GM12872 (cell line): ENCODE measurements at regions not wholly inside any gene's neighbourhood (a gene's known extent, or its start where the extent isn't known, plus 50 kb on each side); places are given as distances from the start of the nearest gene placed in this dataset.

Experiments
- TF ChIP-seq, protein P1 (sequence below): IDR thresholded peaks from 3 replicates; pipeline ENCODE4 v1.5.1; 2011; ENCODE audit warnings: low read depth, mild to moderate bottlenecking, low read length, moderate library complexity; ENCODE audit not compliant: insufficient read depth

DNA sequence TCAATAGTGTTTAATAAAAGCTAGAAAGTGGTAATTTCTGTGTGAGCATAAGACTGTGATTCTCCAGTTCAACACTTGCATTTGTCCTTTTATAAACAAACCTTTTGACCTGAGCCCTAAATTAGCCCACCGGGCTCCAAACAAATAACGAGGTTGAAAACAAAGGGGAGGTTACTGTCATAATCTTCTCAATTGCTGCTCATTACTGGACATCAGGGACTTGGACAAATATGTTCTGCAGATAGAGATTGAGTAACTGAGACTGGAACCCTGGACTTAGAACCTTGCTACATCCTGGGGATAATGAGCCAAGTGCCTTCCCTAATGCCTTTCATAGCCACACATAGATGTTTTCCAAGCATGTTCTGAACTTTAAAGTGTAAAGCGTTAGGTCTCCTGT is 84.2 kb upstream of the PCSK2 start:
- TF ChIP-seq, protein P1, sequence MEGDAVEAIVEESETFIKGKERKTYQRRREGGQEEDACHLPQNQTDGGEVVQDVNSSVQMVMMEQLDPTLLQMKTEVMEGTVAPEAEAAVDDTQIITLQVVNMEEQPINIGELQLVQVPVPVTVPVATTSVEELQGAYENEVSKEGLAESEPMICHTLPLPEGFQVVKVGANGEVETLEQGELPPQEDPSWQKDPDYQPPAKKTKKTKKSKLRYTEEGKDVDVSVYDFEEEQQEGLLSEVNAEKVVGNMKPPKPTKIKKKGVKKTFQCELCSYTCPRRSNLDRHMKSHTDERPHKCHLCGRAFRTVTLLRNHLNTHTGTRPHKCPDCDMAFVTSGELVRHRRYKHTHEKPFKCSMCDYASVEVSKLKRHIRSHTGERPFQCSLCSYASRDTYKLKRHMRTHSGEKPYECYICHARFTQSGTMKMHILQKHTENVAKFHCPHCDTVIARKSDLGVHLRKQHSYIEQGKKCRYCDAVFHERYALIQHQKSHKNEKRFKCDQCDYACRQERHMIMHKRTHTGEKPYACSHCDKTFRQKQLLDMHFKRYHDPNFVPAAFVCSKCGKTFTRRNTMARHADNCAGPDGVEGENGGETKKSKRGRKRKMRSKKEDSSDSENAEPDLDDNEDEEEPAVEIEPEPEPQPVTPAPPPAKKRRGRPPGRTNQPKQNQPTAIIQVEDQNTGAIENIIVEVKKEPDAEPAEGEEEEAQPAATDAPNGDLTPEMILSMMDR: no peak

DNA sequence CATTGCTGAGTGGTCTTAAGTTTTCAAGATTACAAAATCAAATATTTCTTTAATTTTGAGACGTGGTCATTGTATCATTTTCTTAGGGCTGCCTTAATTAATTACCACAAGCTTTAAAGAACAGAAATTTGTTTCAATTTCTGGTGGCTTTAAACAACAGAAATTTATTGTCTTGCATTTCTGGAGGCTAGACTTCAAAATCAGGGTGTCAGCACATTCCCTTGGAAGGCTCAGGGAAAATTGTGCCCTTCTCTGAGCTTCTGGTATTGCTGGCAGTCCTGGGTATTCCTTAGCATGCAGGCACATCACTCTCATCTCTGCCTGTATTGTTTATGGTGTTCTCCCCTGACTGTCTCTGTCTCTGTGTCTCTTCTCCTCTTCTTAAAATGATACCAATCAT is 76.0 kb upstream of the PCSK2 start:
- TF ChIP-seq, protein P1: no peak

DNA sequence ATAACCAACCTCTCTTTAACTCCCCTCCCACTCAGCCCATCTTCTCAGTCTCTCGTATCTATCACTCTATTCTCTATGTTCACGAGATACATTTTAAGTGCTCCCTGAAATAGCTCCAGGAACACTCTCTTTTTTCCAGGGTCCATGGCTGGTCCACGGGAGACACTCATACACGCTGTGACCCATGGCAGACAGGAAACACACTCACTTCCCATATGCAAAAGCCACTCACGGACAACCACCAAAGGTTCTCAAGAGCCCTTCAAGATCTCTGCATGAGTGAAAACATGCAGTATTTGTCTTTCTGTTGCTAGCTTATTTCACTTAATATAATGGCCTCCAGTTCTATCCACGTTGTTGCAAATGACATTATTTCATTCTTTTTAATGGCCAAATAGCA is 71.4 kb upstream of the PCSK2 start:
- TF ChIP-seq, protein P1: no peak

DNA sequence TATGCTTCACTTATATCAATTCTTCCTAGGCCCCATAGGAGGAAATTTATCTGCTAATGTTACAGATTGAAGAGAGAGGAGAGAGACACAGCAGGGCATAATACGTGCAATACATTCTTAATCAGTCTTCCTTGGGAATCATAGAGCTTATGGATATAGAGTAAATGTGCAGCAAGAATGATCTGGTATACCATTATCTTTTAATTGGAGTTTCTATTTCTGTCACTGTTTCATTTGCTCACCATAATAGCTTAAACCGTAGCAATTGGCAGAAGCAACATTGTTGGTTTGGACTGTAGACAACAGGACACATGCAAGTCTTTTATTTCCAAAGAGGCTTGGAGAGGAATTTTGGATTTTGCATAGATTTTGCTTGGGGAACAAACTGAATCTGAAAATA is 68.1 kb upstream of the PCSK2 start:
- TF ChIP-seq, protein P1: no peak

DNA sequence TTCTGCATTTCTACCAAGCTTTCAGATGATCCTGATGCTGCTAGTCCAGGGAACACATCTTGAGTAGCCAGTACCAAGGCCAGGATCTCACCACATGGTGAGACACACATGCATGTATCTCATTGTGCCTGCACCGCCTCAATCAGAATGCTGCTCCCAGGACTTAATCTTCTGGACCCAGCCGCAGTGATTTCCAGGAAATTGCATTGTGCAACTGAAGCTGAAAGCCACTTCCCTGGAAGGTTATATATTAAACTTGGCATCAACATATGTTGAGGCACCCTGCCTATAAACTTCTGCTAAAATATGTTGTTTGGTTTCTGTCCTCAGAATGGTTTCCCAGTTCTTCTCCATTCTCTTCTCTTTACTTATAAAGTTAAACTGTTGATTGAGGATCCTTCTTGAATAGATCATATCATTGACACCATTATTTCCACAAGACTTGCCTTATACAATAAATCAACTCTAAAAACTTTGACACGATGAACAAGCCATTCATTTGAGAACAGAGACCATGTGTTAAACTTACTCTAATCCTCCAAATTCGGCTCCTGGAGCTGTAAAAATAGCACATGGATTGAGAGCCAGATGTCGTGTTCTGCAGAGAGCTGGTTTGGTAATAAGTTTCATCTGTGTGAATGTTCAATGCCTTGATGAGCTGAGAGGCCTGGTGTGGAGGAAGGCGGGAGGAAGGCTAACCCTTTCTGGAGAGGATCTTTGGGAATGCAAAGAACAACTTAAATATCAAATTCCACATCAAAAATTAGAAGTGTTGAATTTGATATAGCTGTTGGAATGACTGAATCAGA is 65.0 kb upstream of the PCSK2 start:
- TF ChIP-seq, protein P1: no peak

DNA sequence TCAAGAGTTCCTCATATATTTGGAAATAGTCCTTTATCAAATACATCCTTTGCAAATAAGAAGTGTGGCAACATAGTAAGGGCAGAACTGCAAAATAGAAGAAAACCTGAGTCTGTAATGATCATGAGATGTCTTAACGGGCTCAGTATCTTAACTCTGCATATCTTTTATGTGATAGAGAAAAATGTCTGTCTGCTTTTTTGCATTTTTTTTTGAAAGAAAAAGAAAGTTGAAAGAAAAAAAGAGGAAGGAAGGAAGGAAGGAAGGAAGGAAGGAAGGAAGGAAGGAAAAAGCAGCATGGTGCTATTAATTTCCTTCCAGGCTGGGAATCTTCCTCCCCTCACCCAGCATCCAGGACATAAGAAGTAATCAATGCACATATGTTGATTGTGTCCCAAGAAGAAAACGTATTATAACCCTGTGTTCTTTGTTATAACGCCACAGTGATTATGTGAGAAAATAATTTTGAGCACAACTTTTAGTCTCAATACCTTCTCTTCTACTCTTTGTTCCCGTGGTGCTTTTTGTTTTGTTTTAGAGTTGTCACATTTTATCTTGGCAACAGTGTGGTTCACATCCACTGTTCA is 58.7 kb upstream of the PCSK2 start:
- TF ChIP-seq, protein P1: no peak

DNA sequence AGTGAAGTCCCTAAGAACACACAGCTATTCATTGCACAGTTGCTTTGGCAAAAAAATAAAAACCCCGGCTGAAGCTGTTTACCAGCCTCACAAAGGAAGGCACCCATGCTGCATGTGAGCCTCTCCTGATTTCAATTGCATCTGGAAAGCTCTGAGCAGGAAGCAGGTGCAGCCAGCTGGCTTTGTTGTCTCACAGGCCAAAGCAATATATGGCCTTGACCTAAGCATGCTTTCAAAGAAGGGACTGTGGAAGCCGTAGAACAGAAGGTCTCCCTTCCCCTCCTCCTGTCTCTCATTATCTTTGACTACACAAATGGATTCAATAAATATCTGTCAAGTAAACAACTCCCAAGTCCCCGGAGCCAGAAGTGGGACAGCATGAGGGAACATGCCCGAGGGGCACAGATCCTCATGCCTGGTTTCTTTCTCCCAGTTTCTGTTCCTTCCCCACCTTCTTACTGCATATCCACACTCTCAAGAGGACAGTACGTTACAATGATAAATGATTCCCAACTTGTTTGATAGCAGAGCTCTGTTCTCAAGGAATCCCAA is 57.2 kb upstream of the PCSK2 start:
- TF ChIP-seq, protein P1: no peak
